ENCODE measurements at regions not wholly inside any gene's neighbourhood (a gene's known extent, or its start where the extent isn't known, plus 50 kb on each side); places are given as distances from the start of the nearest gene placed in this dataset.
"Not testable (repeated sequence)": the region's sequence is repeated elsewhere in the genome, so short reads cannot be mapped to it uniquely, and the experiment has no call there.

DNA sequence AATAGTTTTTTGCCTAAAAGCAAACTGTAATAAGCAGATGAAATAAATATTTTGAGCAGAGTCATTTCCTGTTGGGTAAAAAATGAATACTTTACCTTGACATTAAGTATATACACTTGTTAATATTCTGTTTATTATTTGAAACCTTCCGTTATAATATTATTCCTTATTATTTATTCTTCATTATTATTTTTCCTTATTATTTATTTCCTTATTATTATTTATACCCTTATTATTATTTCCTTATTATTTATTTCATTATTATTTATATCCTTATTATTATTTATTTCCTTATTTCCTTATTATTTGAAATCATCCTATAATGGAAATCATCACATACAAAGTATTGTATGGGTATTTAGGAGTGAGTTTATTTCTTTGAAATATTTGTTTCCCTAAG lies 232.2 kb upstream of the RBBP8 start:
- H3K36me3 ChIP-seq (ENCODE audit: control insufficient read depth, insufficient read depth, low read length): no peaks in the 10 kb centered on the region
- no peak overlapping the region for H3K4me3 ChIP-seq (ENCODE audit: low read depth, low read length)
- no peaks in the 10 kb centered on the region for H3K27me3 ChIP-seq (ENCODE audit: control insufficient read depth, insufficient read depth, low read length)
- H3K9me3 ChIP-seq (ENCODE audit: control insufficient read depth, insufficient read depth, low read length): no peaks in the 10 kb centered on the region
- H3K9ac ChIP-seq (ENCODE audit: low read depth, low read length): no peak overlapping the region
- no peaks in the 10 kb centered on the region for H3K4me1 ChIP-seq (ENCODE audit: control insufficient read depth, insufficient read depth, low read length)

DNA sequence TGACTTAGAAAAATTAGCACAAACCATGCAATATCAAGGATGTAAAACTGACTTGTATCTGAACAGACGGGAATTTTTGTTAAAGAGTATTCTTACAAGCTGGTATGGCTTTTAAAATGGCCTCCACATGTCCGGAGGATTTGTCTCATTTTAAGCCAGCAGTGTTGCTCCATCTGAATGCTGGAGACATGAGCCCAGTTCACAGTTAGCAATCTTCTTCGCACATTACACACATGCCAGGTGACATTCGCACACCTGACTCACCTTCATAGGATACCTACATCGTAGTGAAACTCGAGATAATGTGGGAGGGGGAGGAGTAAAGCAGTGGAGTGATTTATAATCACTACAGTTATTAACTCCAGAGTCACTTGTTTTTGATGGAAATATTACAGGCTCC lies 231.8 kb upstream of the RBBP8 start:
- H3K9ac ChIP-seq (ENCODE audit: low read depth, low read length): no peak overlapping the region
- no peaks in the 10 kb centered on the region for H3K9me3 ChIP-seq (ENCODE audit: control insufficient read depth, insufficient read depth, low read length)
- H3K27me3 ChIP-seq (ENCODE audit: control insufficient read depth, insufficient read depth, low read length): no peaks in the 10 kb centered on the region
- no peak overlapping the region for H3K4me3 ChIP-seq (ENCODE audit: low read depth, low read length)
- no peaks in the 10 kb centered on the region for H3K36me3 ChIP-seq (ENCODE audit: control insufficient read depth, insufficient read depth, low read length)
- H3K4me1 ChIP-seq (ENCODE audit: control insufficient read depth, insufficient read depth, low read length): no peaks in the 10 kb centered on the region

DNA sequence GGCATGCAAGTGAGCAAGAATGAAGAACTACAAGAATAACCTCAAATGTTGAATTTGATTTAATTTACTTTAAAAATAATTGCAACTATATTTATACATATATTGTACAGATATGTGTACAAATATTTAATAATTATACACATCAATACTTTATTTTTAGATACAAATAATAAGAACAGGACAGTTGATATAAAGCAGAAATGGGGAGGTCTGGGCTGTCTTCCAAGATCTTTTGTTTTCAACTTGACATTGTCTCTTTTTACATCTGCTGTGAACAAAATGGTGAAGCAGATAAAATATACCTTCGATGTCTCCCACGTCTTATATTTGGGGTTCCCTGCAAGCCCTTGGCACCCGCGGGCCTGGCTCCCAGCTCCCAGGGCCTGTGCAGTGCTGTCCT lies 231.3 kb upstream of the RBBP8 start:
- H3K4me3 ChIP-seq (ENCODE audit: low read depth, low read length): no peak overlapping the region
- H3K36me3 ChIP-seq (ENCODE audit: control insufficient read depth, insufficient read depth, low read length): no peaks in the 10 kb centered on the region

DNA sequence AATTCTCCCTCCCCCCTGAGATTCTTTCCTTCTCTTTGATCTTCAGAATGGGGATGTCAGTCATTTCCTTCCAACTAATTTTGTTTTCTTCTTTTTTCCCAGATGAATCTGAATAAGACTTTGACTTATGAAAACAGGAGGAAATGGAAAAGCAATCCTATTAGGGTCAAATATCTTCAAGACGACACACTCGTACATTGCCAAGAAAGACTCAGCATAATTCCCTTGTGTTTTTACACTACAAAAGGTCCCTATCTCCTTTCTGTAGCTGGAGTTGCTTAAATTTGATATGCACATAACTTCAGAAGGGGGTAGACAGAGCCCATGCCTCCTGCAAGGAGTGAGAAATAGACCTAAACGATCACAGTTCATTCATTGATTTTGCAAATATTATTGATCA lies 230.3 kb upstream of the RBBP8 start:
- no peak overlapping the region for H3K4me3 ChIP-seq (ENCODE audit: low read depth, low read length)
- no peaks in the 10 kb centered on the region for H3K27me3 ChIP-seq (ENCODE audit: control insufficient read depth, insufficient read depth, low read length)
- no peaks in the 10 kb centered on the region for H3K9me3 ChIP-seq (ENCODE audit: control insufficient read depth, insufficient read depth, low read length)
- no peaks in the 10 kb centered on the region for H3K36me3 ChIP-seq (ENCODE audit: control insufficient read depth, insufficient read depth, low read length)
- no peaks in the 10 kb centered on the region for H3K4me1 ChIP-seq (ENCODE audit: control insufficient read depth, insufficient read depth, low read length)
- H3K9ac ChIP-seq (ENCODE audit: low read depth, low read length): no peak overlapping the region

More for the DNA sequence above, 231.3 kb upstream of the RBBP8 start:
- H3K27me3 ChIP-seq (ENCODE audit: control insufficient read depth, insufficient read depth, low read length): no peaks in the 10 kb centered on the region
- H3K9me3 ChIP-seq (ENCODE audit: control insufficient read depth, insufficient read depth, low read length): no peaks in the 10 kb centered on the region
- no peak overlapping the region for H3K9ac ChIP-seq (ENCODE audit: low read depth, low read length)
- H3K4me1 ChIP-seq (ENCODE audit: control insufficient read depth, insufficient read depth, low read length): no peaks in the 10 kb centered on the region

DNA sequence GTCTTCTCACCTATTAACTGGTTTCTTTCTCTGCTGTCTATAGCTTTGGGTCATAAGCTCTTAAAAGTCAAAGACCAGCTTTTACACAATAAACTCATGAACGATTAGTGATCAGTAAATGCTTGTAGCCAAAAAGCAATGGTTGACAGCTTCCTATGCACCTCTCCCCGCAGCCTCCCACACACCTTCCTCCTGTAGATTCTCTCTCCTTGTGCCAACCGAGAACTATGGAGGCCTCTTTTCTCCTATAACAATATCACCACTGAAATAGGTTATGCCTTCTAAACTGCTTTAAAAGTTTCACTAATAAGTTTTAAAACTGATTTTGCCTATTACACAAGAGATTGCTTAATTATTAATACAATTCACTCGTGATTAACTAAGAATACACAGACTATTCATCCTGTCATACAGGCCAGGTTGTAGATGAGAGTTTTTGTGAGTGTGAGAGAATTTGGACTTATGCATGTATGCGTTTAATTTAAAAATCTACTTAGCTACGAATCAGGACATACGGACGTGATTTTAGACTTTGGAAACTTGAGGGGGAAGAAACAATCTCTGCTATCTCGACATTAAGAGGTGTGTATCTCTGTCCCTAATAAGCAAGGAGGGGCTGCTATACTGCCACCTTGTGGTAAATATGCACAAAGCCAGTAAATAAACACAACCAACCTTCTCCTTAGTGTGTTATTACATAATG lies 229.1 kb upstream of the RBBP8 start:
- no peaks in the 10 kb centered on the region for H3K36me3 ChIP-seq (ENCODE audit: control insufficient read depth, insufficient read depth, low read length)
- no peaks in the 10 kb centered on the region for H3K9me3 ChIP-seq (ENCODE audit: control insufficient read depth, insufficient read depth, low read length)
- no peak overlapping the region for H3K4me3 ChIP-seq (ENCODE audit: low read depth, low read length)
- H3K9ac ChIP-seq (ENCODE audit: low read depth, low read length): no peak overlapping the region
- H3K27me3 ChIP-seq (ENCODE audit: control insufficient read depth, insufficient read depth, low read length): no peaks in the 10 kb centered on the region
- H3K4me1 ChIP-seq (ENCODE audit: control insufficient read depth, insufficient read depth, low read length): no peaks in the 10 kb centered on the region

DNA sequence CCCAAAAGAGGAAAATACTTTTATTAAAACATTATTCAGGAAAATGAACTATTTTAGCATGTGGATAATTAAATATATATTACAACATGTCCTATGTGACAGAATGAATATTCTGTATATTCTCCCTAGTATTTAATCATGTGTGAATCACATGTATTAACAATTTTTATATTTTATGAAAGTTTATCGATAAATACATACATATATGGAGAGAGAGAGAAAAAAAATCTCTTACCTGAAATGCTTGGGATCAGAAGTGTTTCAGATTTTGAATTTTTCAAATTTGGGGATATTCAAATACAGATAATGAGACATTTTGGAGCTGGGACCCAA lies 228.6 kb upstream of the RBBP8 start:
- Histone ChIP-seq H3K9ac (ENCODE audit: low read depth, low read length) (no peak overlapping the region), H3K4me1 (ENCODE audit: control insufficient read depth, insufficient read depth, low read length) (no peaks in the 10 kb centered on the region), H3K9me3 (ENCODE audit: control insufficient read depth, insufficient read depth, low read length) (no peaks in the 10 kb centered on the region), H3K27me3 (ENCODE audit: control insufficient read depth, insufficient read depth, low read length) (no peaks in the 10 kb centered on the region), H3K4me3 (ENCODE audit: low read depth, low read length) (no peak overlapping the region), H3K36me3 (ENCODE audit: control insufficient read depth, insufficient read depth, low read length) (no peaks in the 10 kb centered on the region)

DNA sequence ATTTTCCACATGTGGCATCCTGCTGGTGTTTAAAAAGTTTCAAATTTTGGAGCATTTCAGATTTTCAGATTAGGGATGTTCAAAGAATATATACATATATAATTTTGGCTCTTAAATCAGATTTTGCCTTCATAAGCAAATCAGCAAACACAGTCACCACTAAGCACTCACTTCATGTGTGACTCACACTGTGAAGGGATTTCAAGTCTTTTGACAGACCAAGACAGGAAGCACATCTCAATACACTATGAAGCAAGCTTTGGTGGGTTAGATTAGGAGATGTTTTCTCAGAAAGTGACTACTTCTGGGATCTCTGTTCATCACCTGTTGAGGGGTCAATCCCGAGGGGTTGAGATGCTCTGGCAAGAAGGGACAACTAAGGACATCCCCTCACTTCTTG lies 227.8 kb upstream of the RBBP8 start:
- Histone ChIP-seq H3K27me3 (ENCODE audit: control insufficient read depth, insufficient read depth, low read length) (no peaks in the 10 kb centered on the region), H3K4me3 (ENCODE audit: low read depth, low read length) (no peak overlapping the region), H3K9me3 (ENCODE audit: control insufficient read depth, insufficient read depth, low read length) (no peaks in the 10 kb centered on the region), H3K36me3 (ENCODE audit: control insufficient read depth, insufficient read depth, low read length) (no peaks in the 10 kb centered on the region), H3K4me1 (ENCODE audit: control insufficient read depth, insufficient read depth, low read length) (no peaks in the 10 kb centered on the region), H3K9ac (ENCODE audit: low read depth, low read length) (no peak overlapping the region)

DNA sequence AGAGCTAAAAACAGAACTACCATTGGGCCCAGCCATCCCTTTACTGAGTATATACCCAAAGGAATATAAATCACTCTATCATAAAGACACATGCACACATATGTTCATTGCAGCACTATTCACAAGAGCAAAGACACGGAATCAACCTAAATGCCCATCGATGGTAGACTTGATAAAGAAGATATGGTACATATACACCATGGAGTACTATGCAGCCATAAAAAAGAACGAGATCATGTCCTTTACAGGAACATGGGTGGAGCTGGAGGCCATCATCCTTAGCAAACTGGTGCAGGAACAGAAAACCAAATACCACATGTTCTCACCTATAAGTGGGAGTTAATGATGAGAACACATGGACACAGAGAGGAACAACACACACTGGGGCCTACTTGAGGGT lies 227.1 kb upstream of the RBBP8 start:
- not testable (repeated sequence) for H3K36me3 ChIP-seq (ENCODE audit: control insufficient read depth, insufficient read depth, low read length); H3K9ac ChIP-seq (ENCODE audit: low read depth, low read length); H3K27me3 ChIP-seq (ENCODE audit: control insufficient read depth, insufficient read depth, low read length); H3K9me3 ChIP-seq (ENCODE audit: control insufficient read depth, insufficient read depth, low read length); H3K4me3 ChIP-seq (ENCODE audit: low read depth, low read length); H3K4me1 ChIP-seq (ENCODE audit: control insufficient read depth, insufficient read depth, low read length)

DNA sequence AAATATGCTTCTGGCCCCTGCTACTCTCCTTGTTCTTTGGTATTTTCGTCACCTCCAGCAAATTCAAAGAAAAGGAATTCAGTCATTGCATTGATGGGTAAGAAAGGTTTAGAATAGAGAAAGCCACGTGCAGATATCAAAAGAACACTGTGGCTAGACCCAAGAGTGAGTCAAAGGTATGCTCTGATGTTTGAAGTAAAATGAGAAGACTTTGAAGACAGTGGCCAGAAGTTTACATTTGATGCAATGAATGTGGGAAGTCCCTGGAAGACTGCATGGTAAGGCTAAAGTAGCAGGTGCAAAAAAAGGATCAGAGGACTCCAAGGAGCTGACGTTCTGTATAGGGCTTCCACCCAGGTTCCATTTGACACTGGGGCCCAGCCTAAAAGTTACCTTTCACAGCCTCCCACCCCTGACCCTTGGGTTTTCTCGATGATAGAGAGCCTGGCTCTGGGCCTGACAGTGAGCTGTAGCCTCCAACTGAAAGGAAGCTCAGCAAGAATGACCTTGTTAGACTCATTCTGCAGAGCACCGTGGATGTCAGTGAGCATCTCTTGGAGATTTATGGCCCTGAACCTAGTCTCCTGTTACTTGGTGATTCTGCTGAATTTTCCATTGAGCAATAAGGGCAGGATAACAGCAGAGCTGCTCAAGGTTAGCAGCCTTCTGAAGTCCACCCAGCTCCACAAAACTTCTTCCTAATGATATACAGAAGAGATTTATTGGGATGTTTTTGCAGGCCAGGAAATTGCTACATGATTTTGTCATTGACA lies 223.7 kb upstream of the RBBP8 start:
- Histone ChIP-seq H3K9me3 (ENCODE audit: control insufficient read depth, insufficient read depth, low read length) (no peaks in the 10 kb centered on the region), H3K4me3 (ENCODE audit: low read depth, low read length) (no peak overlapping the region), H3K27me3 (ENCODE audit: control insufficient read depth, insufficient read depth, low read length) (no peaks in the 10 kb centered on the region), H3K9ac (ENCODE audit: low read depth, low read length) (no peak overlapping the region), H3K36me3 (ENCODE audit: control insufficient read depth, insufficient read depth, low read length) (no peaks in the 10 kb centered on the region), H3K4me1 (ENCODE audit: control insufficient read depth, insufficient read depth, low read length) (peaks cover 3% of the 10 kb centered on the region)

DNA sequence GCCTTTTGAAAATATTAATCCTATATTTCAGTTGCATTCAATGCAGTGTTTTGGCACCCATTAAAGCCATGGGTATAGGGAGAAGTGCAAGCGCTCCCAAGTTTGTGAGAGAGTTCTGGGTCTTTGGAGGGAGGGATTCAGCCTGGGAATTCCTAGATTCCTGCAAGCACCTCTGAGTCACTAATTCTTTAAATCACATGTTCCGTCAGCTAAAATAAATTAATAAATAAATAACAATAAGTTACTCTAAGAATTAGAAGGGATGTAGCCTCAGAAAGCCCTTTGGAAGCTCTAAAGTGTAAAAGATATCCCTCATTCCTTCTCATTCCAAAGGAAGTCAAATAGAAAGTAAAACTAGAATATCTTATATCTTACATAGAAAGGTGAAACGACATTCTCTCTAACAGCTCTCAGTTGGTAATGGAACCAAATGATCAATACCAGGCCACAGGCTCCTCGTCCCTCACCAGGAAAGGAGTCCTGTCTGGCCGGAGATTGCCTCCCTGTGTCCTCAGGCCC lies 222.4 kb upstream of the RBBP8 start:
- Histone ChIP-seq H3K9me3 (ENCODE audit: control insufficient read depth, insufficient read depth, low read length) (no peaks in the 10 kb centered on the region), H3K4me1 (ENCODE audit: control insufficient read depth, insufficient read depth, low read length) (peaks cover 3% of the 10 kb centered on the region), H3K4me3 (ENCODE audit: low read depth, low read length) (no peak overlapping the region), H3K36me3 (ENCODE audit: control insufficient read depth, insufficient read depth, low read length) (no peaks in the 10 kb centered on the region), H3K9ac (ENCODE audit: low read depth, low read length) (no peak overlapping the region), H3K27me3 (ENCODE audit: control insufficient read depth, insufficient read depth, low read length) (no peaks in the 10 kb centered on the region)

DNA sequence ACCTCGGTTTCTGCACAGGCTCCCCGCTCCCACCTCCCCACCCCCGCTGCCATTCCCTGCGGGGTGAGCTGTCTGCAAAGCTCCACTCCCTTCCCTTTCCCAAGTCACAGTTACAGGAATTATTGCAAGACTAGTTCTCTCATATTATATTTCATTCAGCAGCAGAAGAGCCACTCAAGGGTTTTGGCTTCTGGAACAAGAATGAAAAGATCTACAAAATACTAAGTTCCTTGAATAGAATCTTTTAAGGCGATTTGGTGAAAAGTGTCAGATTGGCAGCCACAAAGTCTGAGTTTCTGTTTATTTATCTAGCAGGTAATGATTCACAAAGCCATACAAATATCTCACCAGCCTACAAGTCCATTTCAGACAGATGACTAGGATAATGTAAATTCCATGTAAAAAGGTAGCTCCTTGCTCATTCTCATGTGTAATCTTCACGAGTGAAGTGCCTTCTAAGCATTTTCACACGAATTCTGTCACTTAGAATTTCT lies 221.9 kb upstream of the RBBP8 start:
- H3K27me3 ChIP-seq (ENCODE audit: control insufficient read depth, insufficient read depth, low read length): no peaks in the 10 kb centered on the region
- no peaks in the 10 kb centered on the region for H3K36me3 ChIP-seq (ENCODE audit: control insufficient read depth, insufficient read depth, low read length)
- no peaks in the 10 kb centered on the region for H3K9me3 ChIP-seq (ENCODE audit: control insufficient read depth, insufficient read depth, low read length)
- no peak overlapping the region for H3K9ac ChIP-seq (ENCODE audit: low read depth, low read length)
- H3K4me3 ChIP-seq (ENCODE audit: low read depth, low read length): no peak overlapping the region
- peaks cover 3% of the 10 kb centered on the region for H3K4me1 ChIP-seq (ENCODE audit: control insufficient read depth, insufficient read depth, low read length)

DNA sequence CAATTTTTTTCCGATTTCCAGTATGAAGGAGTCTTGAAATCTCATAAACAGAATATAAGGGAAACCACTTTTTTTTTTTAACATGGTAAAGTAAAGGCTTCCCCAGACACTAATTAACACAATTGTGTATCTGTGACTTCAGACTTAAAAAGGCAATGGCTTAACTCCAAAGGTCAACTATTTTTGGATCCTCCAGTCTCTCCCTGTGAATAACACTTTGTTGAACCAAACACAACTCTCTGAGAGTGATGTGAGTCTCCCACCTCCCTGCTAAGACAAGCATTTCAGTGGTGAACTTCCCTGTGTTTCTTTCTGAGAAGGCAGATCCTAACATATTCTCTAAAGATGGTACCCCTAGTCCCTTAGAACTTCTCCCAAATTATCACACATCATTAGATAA lies 219.6 kb upstream of the RBBP8 start:
- H3K36me3 ChIP-seq (ENCODE audit: control insufficient read depth, insufficient read depth, low read length): no peaks in the 10 kb centered on the region
- no peaks in the 10 kb centered on the region for H3K9me3 ChIP-seq (ENCODE audit: control insufficient read depth, insufficient read depth, low read length)
- H3K27me3 ChIP-seq (ENCODE audit: control insufficient read depth, insufficient read depth, low read length): no peaks in the 10 kb centered on the region
- H3K4me1 ChIP-seq (ENCODE audit: control insufficient read depth, insufficient read depth, low read length): peaks cover 3% of the 10 kb centered on the region
- no peak overlapping the region for H3K9ac ChIP-seq (ENCODE audit: low read depth, low read length)
- no peak overlapping the region for H3K4me3 ChIP-seq (ENCODE audit: low read depth, low read length)
